ENCODE measurements at regions not wholly inside any gene's neighbourhood (a gene's known extent, or its start where the extent isn't known, plus 50 kb on each side); places are given as distances from the start of the nearest gene placed in this dataset.

- H3K4me1 ChIP-seq (ENCODE audit: control insufficient read depth, insufficient read depth, low read length), result peaks cover 9% of the 10 kb centered on the region
- H3K9ac ChIP-seq (ENCODE audit: low read depth, low read length), result no peak overlapping the region
- no peak overlapping the region for H3K4me3 ChIP-seq (ENCODE audit: low read depth, low read length)
- H3K36me3 ChIP-seq (ENCODE audit: control insufficient read depth, insufficient read depth, low read length), result no peaks in the 10 kb centered on the region
- no peaks in the 10 kb centered on the region for H3K27me3 ChIP-seq (ENCODE audit: control insufficient read depth, insufficient read depth, low read length)
- H3K9me3 ChIP-seq (ENCODE audit: control insufficient read depth, insufficient read depth, low read length), result no peaks in the 10 kb centered on the region
These were observed 499.5 kb upstream of the CHAC2 start for GRCh38 chr2:53268086-53268485.

- Histone ChIP-seq H3K4me3 (ENCODE audit: low read depth, low read length) (no peak overlapping the region), H3K27me3 (ENCODE audit: control insufficient read depth, insufficient read depth, low read length) (no peaks in the 10 kb centered on the region)
These were observed 501.9 kb upstream of the CHAC2 start for GRCh38 chr2:53265544-53266299.

GRCh38 chr2:53260568-53260967, 507.0 kb upstream of the CHAC2 start:
- no peaks in the 10 kb centered on the region for H3K27me3 ChIP-seq (ENCODE audit: control insufficient read depth, insufficient read depth, low read length)
- no peaks in the 10 kb centered on the region for H3K36me3 ChIP-seq (ENCODE audit: control insufficient read depth, insufficient read depth, low read length)
- H3K9ac ChIP-seq (ENCODE audit: low read depth, low read length), result no peak overlapping the region
- peaks cover 2% of the 10 kb centered on the region for H3K4me1 ChIP-seq (ENCODE audit: control insufficient read depth, insufficient read depth, low read length)
- no peaks in the 10 kb centered on the region for H3K9me3 ChIP-seq (ENCODE audit: control insufficient read depth, insufficient read depth, low read length)
- no peak overlapping the region for H3K4me3 ChIP-seq (ENCODE audit: low read depth, low read length)

More at GRCh38 chr2:53265544-53266299, 501.9 kb upstream of the CHAC2 start:
- no peaks in the 10 kb centered on the region for H3K9me3 ChIP-seq (ENCODE audit: control insufficient read depth, insufficient read depth, low read length)
- no peaks in the 10 kb centered on the region for H3K36me3 ChIP-seq (ENCODE audit: control insufficient read depth, insufficient read depth, low read length)
- no peak overlapping the region for H3K9ac ChIP-seq (ENCODE audit: low read depth, low read length)
- H3K4me1 ChIP-seq (ENCODE audit: control insufficient read depth, insufficient read depth, low read length), result peaks cover 9% of the 10 kb centered on the region

- H3K27me3 ChIP-seq (ENCODE audit: control insufficient read depth, insufficient read depth, low read length), result no peaks in the 10 kb centered on the region
- no peaks in the 10 kb centered on the region for H3K9me3 ChIP-seq (ENCODE audit: control insufficient read depth, insufficient read depth, low read length)
- no peaks in the 10 kb centered on the region for H3K4me1 ChIP-seq (ENCODE audit: control insufficient read depth, insufficient read depth, low read length)
- no peaks in the 10 kb centered on the region for H3K36me3 ChIP-seq (ENCODE audit: control insufficient read depth, insufficient read depth, low read length)
- no peak overlapping the region for H3K9ac ChIP-seq (ENCODE audit: low read depth, low read length)
- H3K4me3 ChIP-seq (ENCODE audit: low read depth, low read length), result no peak overlapping the region
These were observed 508.1 kb upstream of the CHAC2 start for GRCh38 chr2:53259395-53260009.

- H3K27me3 ChIP-seq (ENCODE audit: control insufficient read depth, insufficient read depth, low read length), result no peaks in the 10 kb centered on the region
- no peaks in the 10 kb centered on the region for H3K4me1 ChIP-seq (ENCODE audit: control insufficient read depth, insufficient read depth, low read length)
- H3K36me3 ChIP-seq (ENCODE audit: control insufficient read depth, insufficient read depth, low read length), result no peaks in the 10 kb centered on the region
- H3K9ac ChIP-seq (ENCODE audit: low read depth, low read length), result no peak overlapping the region
- H3K9me3 ChIP-seq (ENCODE audit: control insufficient read depth, insufficient read depth, low read length), result no peaks in the 10 kb centered on the region
- no peak overlapping the region for H3K4me3 ChIP-seq (ENCODE audit: low read depth, low read length)
These were observed 510.3 kb upstream of the CHAC2 start for GRCh38 chr2:53257287-53257686.

- Histone ChIP-seq H3K9me3 (ENCODE audit: control insufficient read depth, insufficient read depth, low read length) (no peaks in the 10 kb centered on the region), H3K4me1 (ENCODE audit: control insufficient read depth, insufficient read depth, low read length) (peaks cover 4% of the 10 kb centered on the region), H3K27me3 (ENCODE audit: control insufficient read depth, insufficient read depth, low read length) (no peaks in the 10 kb centered on the region), H3K4me3 (ENCODE audit: low read depth, low read length) (no peak overlapping the region), H3K36me3 (ENCODE audit: control insufficient read depth, insufficient read depth, low read length) (no peaks in the 10 kb centered on the region), H3K9ac (ENCODE audit: low read depth, low read length) (no peak overlapping the region)
These were observed 514.4 kb upstream of the CHAC2 start for GRCh38 chr2:53253244-53253643.

- Histone ChIP-seq H3K27me3 (ENCODE audit: control insufficient read depth, insufficient read depth, low read length) (no peaks in the 10 kb centered on the region), H3K9me3 (ENCODE audit: control insufficient read depth, insufficient read depth, low read length) (no peaks in the 10 kb centered on the region), H3K9ac (ENCODE audit: low read depth, low read length) (no peak overlapping the region), H3K4me1 (ENCODE audit: control insufficient read depth, insufficient read depth, low read length) (peaks cover 4% of the 10 kb centered on the region), H3K36me3 (ENCODE audit: control insufficient read depth, insufficient read depth, low read length) (no peaks in the 10 kb centered on the region), H3K4me3 (ENCODE audit: low read depth, low read length) (no peak overlapping the region)
These were observed 515.5 kb upstream of the CHAC2 start for GRCh38 chr2:53252115-53252514.

- no peaks in the 10 kb centered on the region for H3K27me3 ChIP-seq (ENCODE audit: control insufficient read depth, insufficient read depth, low read length)
- H3K4me1 ChIP-seq (ENCODE audit: control insufficient read depth, insufficient read depth, low read length), result peaks cover 4% of the 10 kb centered on the region
- no peak overlapping the region for H3K4me3 ChIP-seq (ENCODE audit: low read depth, low read length)
- H3K9me3 ChIP-seq (ENCODE audit: control insufficient read depth, insufficient read depth, low read length), result no peaks in the 10 kb centered on the region
- H3K9ac ChIP-seq (ENCODE audit: low read depth, low read length), result no peak overlapping the region
- H3K36me3 ChIP-seq (ENCODE audit: control insufficient read depth, insufficient read depth, low read length), result no peaks in the 10 kb centered on the region
These were observed 519.5 kb upstream of the CHAC2 start for GRCh38 chr2:53247956-53248735.

GRCh38 chr2:53243430-53243829, 524.2 kb upstream of the CHAC2 start:
- Histone ChIP-seq H3K4me1 (ENCODE audit: control insufficient read depth, insufficient read depth, low read length) (no peaks in the 10 kb centered on the region), H3K36me3 (ENCODE audit: control insufficient read depth, insufficient read depth, low read length) (no peaks in the 10 kb centered on the region), H3K4me3 (ENCODE audit: low read depth, low read length) (no peak overlapping the region), H3K9ac (ENCODE audit: low read depth, low read length) (no peak overlapping the region), H3K9me3 (ENCODE audit: control insufficient read depth, insufficient read depth, low read length) (no peaks in the 10 kb centered on the region), H3K27me3 (ENCODE audit: control insufficient read depth, insufficient read depth, low read length) (no peaks in the 10 kb centered on the region)

GRCh38 chr2:53242090-53242489, 525.5 kb upstream of the CHAC2 start:
- Histone ChIP-seq H3K27me3 (ENCODE audit: control insufficient read depth, insufficient read depth, low read length) (no peaks in the 10 kb centered on the region), H3K36me3 (ENCODE audit: control insufficient read depth, insufficient read depth, low read length) (no peaks in the 10 kb centered on the region), H3K9ac (ENCODE audit: low read depth, low read length) (no peak overlapping the region), H3K4me1 (ENCODE audit: control insufficient read depth, insufficient read depth, low read length) (no peaks in the 10 kb centered on the region), H3K4me3 (ENCODE audit: low read depth, low read length) (no peak overlapping the region), H3K9me3 (ENCODE audit: control insufficient read depth, insufficient read depth, low read length) (no peaks in the 10 kb centered on the region)

- H3K4me3 ChIP-seq (ENCODE audit: low read depth, low read length), result no peak overlapping the region
- H3K36me3 ChIP-seq (ENCODE audit: control insufficient read depth, insufficient read depth, low read length), result no peaks in the 10 kb centered on the region
- no peaks in the 10 kb centered on the region for H3K27me3 ChIP-seq (ENCODE audit: control insufficient read depth, insufficient read depth, low read length)
- H3K9ac ChIP-seq (ENCODE audit: low read depth, low read length), result no peak overlapping the region
- H3K4me1 ChIP-seq (ENCODE audit: control insufficient read depth, insufficient read depth, low read length), result peaks cover 4% of the 10 kb centered on the region
- H3K9me3 ChIP-seq (ENCODE audit: control insufficient read depth, insufficient read depth, low read length), result no peaks in the 10 kb centered on the region
These were observed 531.6 kb upstream of the CHAC2 start for GRCh38 chr2:53235836-53236582.
